Osteocyte (in vitro differentiated cells): ENCODE measurements at regions not wholly inside any gene's neighbourhood (a gene's known extent, or its start where the extent isn't known, plus 50 kb on each side); places are given as distances from the start of the nearest gene placed in this dataset.

Experiments
- DNase-seq: peaks from one replicate; pipeline ENCODE4 v3.0.0; 2021; ENCODE audit warnings: mixed read lengths; ENCODE audit not compliant: unreplicated experiment; ENCODE audit errors: extremely low spot score
- H3K27ac Mint-ChIP-seq: one replicate; pipeline ENCODE4 v1.8.0; 2021; ENCODE audit warnings: mild to moderate bottlenecking, mixed read lengths; ENCODE audit not compliant: unreplicated experiment
- H3K27me3 Mint-ChIP-seq: one replicate; pipeline ENCODE4 v1.8.0; 2021; ENCODE audit warnings: mixed read lengths; ENCODE audit not compliant: unreplicated experiment
- H3K36me3 Mint-ChIP-seq: one replicate; pipeline ENCODE4 v1.8.0; 2021; ENCODE audit warnings: mixed read lengths; ENCODE audit not compliant: unreplicated experiment
- H3K4me1 Mint-ChIP-seq: one replicate; pipeline ENCODE4 v1.8.0; 2021; ENCODE audit warnings: mixed read lengths; ENCODE audit not compliant: unreplicated experiment
- H3K4me3 Mint-ChIP-seq: one replicate; pipeline ENCODE4 v1.8.0; 2021; ENCODE audit warnings: mild to moderate bottlenecking, moderate library complexity, mixed read lengths; ENCODE audit not compliant: unreplicated experiment
- H3K9me3 Mint-ChIP-seq: one replicate; pipeline ENCODE4 v1.8.0; 2021; ENCODE audit warnings: mixed read lengths; ENCODE audit not compliant: unreplicated experiment
- CTCF ChIP-seq: fragments of 200-600 bp; sonication (generic); IDR thresholded peaks from 2 replicates; pipeline ENCODE4 v1.5.0; 2021; ENCODE audit warnings: antibody characterized with exemption, mild to moderate bottlenecking, moderate library complexity

- no peaks in the 10 kb centered on the region for H3K36me3 Mint-ChIP-seq
- no peak overlapping the region for H3K27ac Mint-ChIP-seq
- H3K4me3 Mint-ChIP-seq, result no peak overlapping the region
- no peak for TF ChIP-seq CTCF
- peaks cover 8% of the 10 kb centered on the region for H3K4me1 Mint-ChIP-seq
- no peaks in the 10 kb centered on the region for H3K9me3 Mint-ChIP-seq
- no peak for DNase-seq
- no peaks in the 10 kb centered on the region for H3K27me3 Mint-ChIP-seq
These were observed 199.0 kb upstream of the TARS1 start for GRCh38 chr5:33241802-33242201.

- Mint-ChIP-seq H3K27me3 (no peaks in the 10 kb centered on the region), H3K36me3 (no peaks in the 10 kb centered on the region), H3K4me1 (peaks cover 8% of the 10 kb centered on the region), H3K9me3 (no peaks in the 10 kb centered on the region), H3K4me3 (no peak overlapping the region), H3K27ac (no peak overlapping the region)
- TF ChIP-seq CTCF, result no peak
- DNase-seq, result no peak
These were observed 198.5 kb upstream of the TARS1 start for GRCh38 chr5:33242277-33242676.

DNA sequence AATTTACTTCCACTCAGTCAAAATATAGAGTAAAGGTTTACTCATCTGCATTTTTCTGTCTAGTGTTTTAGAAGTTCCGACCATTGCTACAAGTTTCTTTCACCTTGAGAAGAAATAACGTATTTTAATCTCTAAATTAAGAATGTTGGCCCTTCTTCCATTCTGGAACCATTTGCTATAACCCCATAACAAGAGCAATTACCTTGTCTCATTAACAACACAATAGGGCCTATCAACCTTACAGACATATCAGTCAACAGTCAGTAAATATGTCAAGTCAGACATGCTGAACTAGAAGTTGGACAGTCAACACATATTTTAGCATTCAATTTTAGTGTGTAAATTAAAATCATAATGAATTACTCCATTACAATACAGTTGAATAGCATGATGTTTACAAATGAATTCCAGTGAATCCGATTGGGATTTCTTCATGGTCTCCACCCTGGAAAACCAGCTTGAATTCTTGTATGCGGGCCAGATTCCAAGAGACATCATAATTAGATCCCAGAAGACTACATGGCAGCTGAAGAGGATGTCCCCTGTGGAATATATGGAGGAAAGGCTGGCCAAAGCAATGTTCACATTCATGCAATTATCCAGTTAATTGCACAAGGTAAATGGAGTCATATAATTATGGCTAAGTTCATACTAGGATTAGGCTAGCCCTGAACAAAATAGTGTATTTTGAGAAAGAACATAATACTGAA, 196.2 kb upstream of the TARS1 start:
- Mint-ChIP-seq H3K9me3 (no peaks in the 10 kb centered on the region), H3K4me3 (no peak overlapping the region), H3K27ac (no peak overlapping the region), H3K36me3 (no peaks in the 10 kb centered on the region), H3K4me1 (peaks cover 8% of the 10 kb centered on the region), H3K27me3 (no peaks in the 10 kb centered on the region)
- TF ChIP-seq CTCF, result no peak
- DNase-seq, result no peak

DNA sequence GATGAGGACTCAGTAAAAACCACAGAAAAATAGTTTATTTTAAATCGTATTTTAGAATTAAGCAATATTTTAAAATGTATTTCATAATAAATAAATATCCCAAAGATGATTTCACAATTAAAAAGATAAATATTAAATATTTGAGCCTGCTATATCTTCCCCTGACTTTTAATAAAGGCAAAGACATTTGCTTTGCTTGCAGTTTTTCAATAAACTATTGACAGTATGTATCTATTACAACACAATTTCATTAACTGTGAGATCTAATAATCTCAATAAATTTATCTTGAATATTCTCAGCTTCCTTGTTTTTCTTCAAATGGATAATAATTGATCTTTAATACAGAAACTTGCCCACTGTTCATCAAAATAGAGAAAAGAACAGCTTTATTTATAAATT, 186.2 kb upstream of the TARS1 start:
- no peaks in the 10 kb centered on the region for H3K9me3 Mint-ChIP-seq
- H3K4me1 Mint-ChIP-seq, result peaks cover 33% of the 10 kb centered on the region
- H3K27ac Mint-ChIP-seq, result no peak overlapping the region
- TF ChIP-seq CTCF, result no peak
- no peak for DNase-seq
- H3K36me3 Mint-ChIP-seq, result no peaks in the 10 kb centered on the region
- no peaks in the 10 kb centered on the region for H3K27me3 Mint-ChIP-seq
- no peak overlapping the region for H3K4me3 Mint-ChIP-seq

DNA sequence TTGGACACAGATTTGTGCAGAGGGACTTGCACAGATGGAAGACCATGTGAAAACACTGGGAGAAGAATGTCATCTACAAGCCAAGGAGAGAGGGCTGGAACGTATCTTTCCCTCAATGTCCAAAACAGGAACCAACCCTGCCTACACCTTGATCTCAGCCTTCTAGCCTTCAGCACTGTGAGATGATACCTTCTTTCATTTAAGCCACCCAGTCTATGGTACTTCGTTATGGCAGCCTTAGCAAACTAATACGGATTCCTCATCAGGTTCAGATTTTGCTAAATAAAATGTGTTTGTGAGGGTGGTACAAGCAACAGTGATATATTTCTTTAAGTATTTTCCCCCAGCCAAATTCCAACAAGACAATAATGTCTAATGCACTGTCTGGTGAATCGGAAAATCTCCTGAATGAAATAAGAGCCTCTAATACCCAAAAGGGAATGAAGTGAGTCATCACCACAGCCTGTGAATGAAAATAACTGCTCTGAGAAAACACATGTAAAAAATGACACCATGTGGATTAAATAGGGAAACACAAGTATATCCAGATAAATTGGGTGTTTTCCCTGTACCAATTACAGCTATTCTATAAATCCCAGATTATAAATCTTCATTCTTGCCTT, 182.8 kb upstream of the TARS1 start:
- Mint-ChIP-seq H3K4me1 (peaks cover 47% of the 10 kb centered on the region), H3K27ac (peak overlapping the region; percentile 65), H3K4me3 (no peak overlapping the region), H3K9me3 (no peaks in the 10 kb centered on the region), H3K36me3 (peaks cover 1% of the 10 kb centered on the region), H3K27me3 (no peaks in the 10 kb centered on the region)
- no peak for DNase-seq
- peak; percentile 58 for TF ChIP-seq CTCF
